ENCODE measurements at regions not wholly inside any gene's neighbourhood (a gene's known extent, or its start where the extent isn't known, plus 50 kb on each side); places are given as distances from the start of the nearest gene placed in this dataset.

- no peaks in the 10 kb centered on the region for H3K36me3 ChIP-seq (replicated peaks in 1 of 2; ENCODE audit: control insufficient read depth in 1 of 2, insufficient read depth in 2 of 2, low read length in 1 of 2)
- H3K9me3 ChIP-seq = no peaks in the 10 kb centered on the region
- H3F3A ChIP-seq (replicated peaks; ENCODE audit: insufficient read depth) = peaks cover 6% of the 10 kb centered on the region
- ChIA-PET POLR2A (no interaction called here), CTCF (no interaction called here)
- H3K4me2 ChIP-seq = no peak overlapping the region
- H2AFZ ChIP-seq (ENCODE audit: low read depth) = no peak overlapping the region
- no peaks in the 10 kb centered on the region for H3K27me3 ChIP-seq (ENCODE audit: insufficient read depth)
- no peaks in the 10 kb centered on the region for H3K9me2 ChIP-seq
- no peak overlapping the region for H3K4me3 ChIP-seq (ENCODE audit: low read depth in 2 of 2, low read length in 1 of 2)
- H3K27ac ChIP-seq (ENCODE audit: low read depth in 2 of 2, low read length in 1 of 2) = no peak overlapping the region
- H3K79me2 ChIP-seq (ENCODE audit: insufficient read depth) = no peaks in the 10 kb centered on the region
- no peak for DNase-seq
- no peak for TF ChIP-seq FOSL2 (IDR thresholded peaks at IDR 0.05; ENCODE audit: borderline replicate concordance, low read depth)
- TF ChIP-seq SMC3 (IDR thresholded peaks at IDR 0.05; ENCODE audit: low read depth, low read length) = no peak
- no peak overlapping the region for H3K9ac ChIP-seq
- H4K20me1 ChIP-seq (ENCODE audit: insufficient read depth) = no peaks in the 10 kb centered on the region
- no peaks in the 10 kb centered on the region for H3K4me1 ChIP-seq (ENCODE audit: control insufficient read depth in 1 of 2, insufficient read depth in 2 of 2, low read depth in 1 of 2, low read length in 1 of 2)
These were observed 379.5 kb upstream of the JAG1 start for GRCh38 chr20:11053310-11053709.

DNA sequence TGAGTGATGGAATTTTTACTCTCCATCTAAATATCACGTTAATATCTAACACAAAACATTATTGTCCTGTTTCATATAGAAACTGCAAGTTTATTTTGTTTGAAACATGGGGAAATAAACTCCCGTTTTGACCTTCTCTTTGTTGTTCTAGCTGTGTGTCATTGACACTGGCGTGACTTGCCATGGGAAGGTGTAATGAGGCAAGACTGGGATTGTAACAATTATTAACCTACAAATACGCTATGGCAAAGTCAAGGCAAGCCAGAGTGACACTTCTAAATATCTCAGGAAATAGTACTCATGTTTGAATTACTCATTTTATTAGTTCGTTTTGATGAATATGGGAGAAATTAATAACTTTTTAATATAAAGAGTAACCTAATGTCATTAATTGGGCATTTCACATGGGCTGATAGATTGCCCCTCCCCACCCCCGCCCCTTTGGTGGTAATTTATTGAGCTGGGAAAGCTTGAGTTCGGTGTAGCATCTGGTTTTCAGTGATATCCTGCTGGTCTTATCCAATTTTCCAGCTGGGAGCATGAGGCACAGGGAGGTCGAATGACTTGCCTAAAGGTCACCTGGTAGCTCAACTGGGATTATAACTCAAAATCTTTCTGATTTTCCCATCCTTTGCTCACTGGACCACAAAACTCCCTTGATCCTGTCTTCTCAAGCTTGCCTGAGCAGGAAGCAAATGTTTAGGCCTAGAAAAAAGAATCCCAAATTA lies 380.6 kb upstream of the JAG1 start:
- Histone ChIP-seq H4K20me1 (ENCODE audit: insufficient read depth) (no peaks in the 10 kb centered on the region), H3K9me3 (no peaks in the 10 kb centered on the region), H3K27ac (ENCODE audit: low read depth in 2 of 2, low read length in 1 of 2) (no peak overlapping the region), H3F3A (replicated peaks; ENCODE audit: insufficient read depth) (peaks cover 6% of the 10 kb centered on the region), H3K27me3 (ENCODE audit: insufficient read depth) (no peaks in the 10 kb centered on the region), H3K36me3 (replicated peaks in 1 of 2; ENCODE audit: control insufficient read depth in 1 of 2, insufficient read depth in 2 of 2, low read length in 1 of 2) (no peaks in the 10 kb centered on the region), H3K4me2 (no peak overlapping the region), H3K79me2 (ENCODE audit: insufficient read depth) (no peaks in the 10 kb centered on the region), H3K9me2 (no peaks in the 10 kb centered on the region), H3K4me3 (ENCODE audit: low read depth in 2 of 2, low read length in 1 of 2) (no peak overlapping the region), H3K9ac (no peak overlapping the region), H2AFZ (ENCODE audit: low read depth) (no peak overlapping the region), H3K4me1 (ENCODE audit: control insufficient read depth in 1 of 2, insufficient read depth in 2 of 2, low read depth in 1 of 2, low read length in 1 of 2) (no peaks in the 10 kb centered on the region)
- WGBS (ENCODE audit: low lambda C conversion rate) = 78% methylated on average over 7 of the region's 8 CpGs
- POLR2A ChIA-PET = no interaction called here
- DNase-seq = no peak
- no peak for TF ChIP-seq GABPA (IDR thresholded peaks at IDR 0.05; ENCODE audit: low read depth)
- no peak for TF ChIP-seq CTCF (IDR thresholded peaks at IDR 0.05)
- no peak for TF ChIP-seq FOXM1 (IDR thresholded peaks at IDR 0.05; ENCODE audit: low read depth)
- TF ChIP-seq EP300 (IDR thresholded peaks at IDR 0.05; ENCODE audit: borderline replicate concordance in 1 of 2, low read depth in 1 of 2, low read length in 1 of 2) = no peak
- TF ChIP-seq IRF3 (IDR thresholded peaks at IDR 0.05; ENCODE audit: low read depth, low read length) = no peak
- no peak for TF ChIP-seq MEF2A (IDR thresholded peaks at IDR 0.05; ENCODE audit: borderline replicate concordance, low read depth)
- TF ChIP-seq EZH2phosphoT487 (IDR thresholded peaks at IDR 0.05; ENCODE audit: borderline replicate concordance, low read depth) = no peak
- no peak for TF ChIP-seq NRF1 (IDR thresholded peaks at IDR 0.05; ENCODE audit: low read depth, low read length)
- no peak for TF ChIP-seq RXRA (IDR thresholded peaks at IDR 0.05; ENCODE audit: borderline replicate concordance, low read depth)
- TF ChIP-seq, protein P1, sequence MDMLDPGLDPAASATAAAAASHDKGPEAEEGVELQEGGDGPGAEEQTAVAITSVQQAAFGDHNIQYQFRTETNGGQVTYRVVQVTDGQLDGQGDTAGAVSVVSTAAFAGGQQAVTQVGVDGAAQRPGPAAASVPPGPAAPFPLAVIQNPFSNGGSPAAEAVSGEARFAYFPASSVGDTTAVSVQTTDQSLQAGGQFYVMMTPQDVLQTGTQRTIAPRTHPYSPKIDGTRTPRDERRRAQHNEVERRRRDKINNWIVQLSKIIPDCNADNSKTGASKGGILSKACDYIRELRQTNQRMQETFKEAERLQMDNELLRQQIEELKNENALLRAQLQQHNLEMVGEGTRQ (IDR thresholded peaks at IDR 0.05; ENCODE audit: borderline replicate concordance, low read depth, low read length) = no peak
- TF ChIP-seq RFX5 (IDR thresholded peaks at IDR 0.05; ENCODE audit: low read length) = no peak
- CTCF ChIA-PET = no interaction called here
